Cardiac fibroblast (primary cell): ENCODE measurements at regions not wholly inside any gene's neighbourhood (a gene's known extent, or its start where the extent isn't known, plus 50 kb on each side); places are given as distances from the start of the nearest gene placed in this dataset.

Source experiments
- DNase-seq, 2 donors: peaks; one replicate each; pipeline versions ENCODE4 v3.0.0 to v3.0.0-alpha.2; 2010; ENCODE audit warnings: low read depth in 2 of 2
- H3K4me3 ChIP-seq, 2 donors: replicated peaks in 1 of 2; 1 replicate in 1 of 2; 2 replicates in 1 of 2; pipeline ENCODE4 v1.5.1; 2011; ENCODE audit warnings: low read depth in 2 of 2, low read length in 2 of 2, mild to moderate bottlenecking in 2 of 2, moderate library complexity in 1 of 2
- CTCF ChIP-seq: IDR thresholded peaks from one replicate; pipeline ENCODE4 v1.5.1; 2011; ENCODE audit warnings: low read depth, mild to moderate bottlenecking, low read length, inconsistent platforms

GRCh38 chr1:81597720-81598426 lies 202.9 kb upstream of the ADGRL2 start:
- no peak overlapping the region for H3K4me3 ChIP-seq
- DNase-seq, result no peak
- TF ChIP-seq CTCF, result no peak

- no peak for TF ChIP-seq CTCF
- no peak for DNase-seq
- H3K4me3 ChIP-seq, result no peak overlapping the region
Measured at GRCh38 chr1:81596341-81596740, 204.4 kb upstream of the ADGRL2 start.

GRCh38 chr1:81594206-81594605 lies 206.5 kb upstream of the ADGRL2 start:
- H3K4me3 ChIP-seq, result no peak overlapping the region
- no peak for DNase-seq
- no peak for TF ChIP-seq CTCF

- no peak for TF ChIP-seq CTCF
- no peak overlapping the region for H3K4me3 ChIP-seq
- no peak for DNase-seq
Measured at GRCh38 chr1:81592233-81592632, 208.5 kb upstream of the ADGRL2 start.

GRCh38 chr1:81590171-81590570 lies 210.6 kb upstream of the ADGRL2 start:
- TF ChIP-seq CTCF, result no peak
- DNase-seq, result peak; percentile 8 to 18
- H3K4me3 ChIP-seq, result no peak overlapping the region

GRCh38 chr1:81588149-81588548 lies 212.6 kb upstream of the ADGRL2 start:
- H3K4me3 ChIP-seq, result no peak overlapping the region
- no peak for DNase-seq
- no peak for TF ChIP-seq CTCF

- TF ChIP-seq CTCF, result no peak
- H3K4me3 ChIP-seq, result no peak overlapping the region
- DNase-seq, result no peak
Measured at GRCh38 chr1:81587426-81587825, 213.3 kb upstream of the ADGRL2 start.
